Lower leg skin (tissue), 4 donors: ENCODE measurements at regions not wholly inside any gene's neighbourhood (a gene's known extent, or its start where the extent isn't known, plus 50 kb on each side); places are given as distances from the start of the nearest gene placed in this dataset.
"Not testable (repeated sequence)": the region's sequence is repeated elsewhere in the genome, so short reads cannot be mapped to it uniquely, and the experiment has no call there.

Experiments
- DNase-seq, 2 donors: peaks; one replicate each; pipeline ENCODE4 v3.0.0-alpha.2; 2019; ENCODE audit warnings: low spot score in 2 of 2
- H3K4me3 ChIP-seq: fragments of 200-600 bp; sonication (generic); 2 replicates; pipeline ENCODE4 v1.5.1; 2017; ENCODE audit warnings: mild to moderate bottlenecking, low read depth; ENCODE audit not compliant: poor library complexity, severe bottlenecking
- CTCF ChIP-seq, 3 donors: fragments of 450-650 bp; IDR thresholded peaks; one replicate each; pipeline ENCODE4 v1.5.1; 2016; ENCODE audit warnings: antibody characterized with exemption in 3 of 3, mild to moderate bottlenecking in 3 of 3, moderate library complexity in 2 of 3
- POLR2A ChIP-seq, 2 donors: fragments of 450-650 bp; IDR thresholded peaks; one replicate each; pipeline ENCODE4 v1.6.1; 2016 to 2017; ENCODE audit warnings: antibody characterized with exemption in 2 of 2, mild to moderate bottlenecking in 1 of 2, moderate library complexity in 1 of 2
- WGBS, 2 donors: methylation state at CpG; one replicate each; pipeline ENCODE4 v1.1.5; 2018; 5-methylcytosine and 5-hydroxymethylcytosine counted together
- intact Hi-C: fragments of 100-400 bp; cut with DNase I; formaldehyde crosslinking; loops from one replicate; pipeline ENCODE4 v1.15.0; 2023; ENCODE audit warnings: low total_unique reads

- DNase-seq, result no peak
- intact Hi-C loops, result no loop called here
- no peak for TF ChIP-seq POLR2A (IDR thresholded peaks at IDR 0.05)
- WGBS, 2 donors, result 84 to 90% methylated on average over 1 of the region's 1 CpG
- H3K4me3 ChIP-seq, result no peak overlapping the region
Measured at GRCh38 chr7:34343667-34344066, 314.4 kb upstream of the NPSR1 start.

GRCh38 chr7:34354011-34354410 lies 304.0 kb upstream of the NPSR1 start:
- H3K4me3 ChIP-seq, result no peak overlapping the region
- TF ChIP-seq CTCF (IDR thresholded peaks at IDR 0.05), result no peak
- TF ChIP-seq POLR2A (IDR thresholded peaks at IDR 0.05), result no peak
- intact Hi-C loops, result no loop called here
- WGBS, 2 donors, result 73 to 85% methylated on average over 3 of the region's 3 CpGs
- no peak for DNase-seq

GRCh38 chr7:34354899-34355298 lies 303.1 kb upstream of the NPSR1 start:
- no peak overlapping the region for H3K4me3 ChIP-seq
- DNase-seq, result no peak
- TF ChIP-seq CTCF (IDR thresholded peaks at IDR 0.05) (no peak), POLR2A (IDR thresholded peaks at IDR 0.05) (no peak)
- intact Hi-C loops, result no loop called here

- H3K4me3 ChIP-seq, result no peak overlapping the region
- WGBS, 2 donors, result 73 to 83% methylated on average over 2 of the region's 2 CpGs
- DNase-seq, result no peak
- no peak for TF ChIP-seq POLR2A (IDR thresholded peaks at IDR 0.05)
- no peak for TF ChIP-seq CTCF (IDR thresholded peaks at IDR 0.05)
- intact Hi-C loops, result no loop called here
Measured at GRCh38 chr7:34357068-34357467, 300.9 kb upstream of the NPSR1 start.

GRCh38 chr7:34357946-34358345 lies 300.1 kb upstream of the NPSR1 start:
- 72 to 81% methylated on average over 8 of the region's 8 CpGs for WGBS, 2 donors
- H3K4me3 ChIP-seq, result no peak overlapping the region
- TF ChIP-seq POLR2A (IDR thresholded peaks at IDR 0.05), result no peak
- no peak for TF ChIP-seq CTCF (IDR thresholded peaks at IDR 0.05)
- intact Hi-C loops, result no loop called here
- DNase-seq, result no peak

- DNase-seq, intact Hi-C loops, H3K4me3 ChIP-seq: not testable (repeated sequence)
- 88 to 100% methylated on average over 1 of the region's 1 CpG for WGBS, 2 donors
Measured at GRCh38 chr7:34358578-34358977, 299.4 kb upstream of the NPSR1 start.

- no peak overlapping the region for H3K4me3 ChIP-seq
- intact Hi-C loops, result no loop called here
- no peak for DNase-seq
- no peak for TF ChIP-seq CTCF (IDR thresholded peaks at IDR 0.05)
- no peak for TF ChIP-seq POLR2A (IDR thresholded peaks at IDR 0.05)
- WGBS, 2 donors, result 56 to 69% methylated on average over 3 of the region's 3 CpGs
Measured at GRCh38 chr7:34361663-34362250, 296.3 kb upstream of the NPSR1 start.
